ENCODE measurements at regions not wholly inside any gene's neighbourhood (a gene's known extent, or its start where the extent isn't known, plus 50 kb on each side); places are given as distances from the start of the nearest gene placed in this dataset.

GRCh38 chr6:25111782-25112181 is 167.4 kb upstream of the CARMIL1 start:
- TF ChIP-seq CTCF (IDR thresholded peaks at IDR 0.05 in 2 of 3, conservative IDR thresholded peaks at IDR 0.05 in 1 of 3; ENCODE audit: control insufficient read depth in 2 of 3, extremely low read depth in 1 of 3, insufficient read depth in 1 of 3, low read depth in 3 of 3, low read length in 3 of 3) (no peak), EZH2 (IDR thresholded peaks at IDR 0.05; ENCODE audit: borderline replicate concordance, control insufficient read depth, low read depth, low read length) (no peak), GABPA (IDR thresholded peaks at IDR 0.05; ENCODE audit: low read depth) (no peak), EP300 (IDR thresholded peaks at IDR 0.05; ENCODE audit: borderline replicate concordance in 1 of 2, control insufficient read depth in 1 of 2, low read depth in 2 of 2, low read length in 2 of 2) (no peak), ZBTB40 (IDR thresholded peaks at IDR 0.05; ENCODE audit: borderline replicate concordance) (no peak), POLR2AphosphoS2 (IDR thresholded peaks at IDR 0.05; ENCODE audit: low read depth, low read length) (no peak), YY1 (IDR thresholded peaks at IDR 0.05; ENCODE audit: low read depth, low read length) (no peak), POLR2AphosphoS5 (IDR thresholded peaks at IDR 0.05; ENCODE audit: low read length) (no peak)

Data from GM12878 (cell line).